ENCODE measurements at regions not wholly inside any gene's neighbourhood (a gene's known extent, or its start where the extent isn't known, plus 50 kb on each side); places are given as distances from the start of the nearest gene placed in this dataset.
"Not testable (repeated sequence)": the region's sequence is repeated elsewhere in the genome, so short reads cannot be mapped to it uniquely, and the experiment has no call there.

- DNase-seq (ENCODE audit: low spot score), result no peak
These were observed 1084.8 kb upstream of the CITED2 start for GRCh38 chr6:140459209-140459608.

- DNase-seq (ENCODE audit: low spot score), result no peak
These were observed 1071.8 kb upstream of the CITED2 start for GRCh38 chr6:140446241-140446640.

GRCh38 chr6:140445474-140446004 lies 1071.1 kb upstream of the CITED2 start:
- no peak for DNase-seq (ENCODE audit: low spot score)

GRCh38 chr6:140443112-140443511 lies 1068.7 kb upstream of the CITED2 start:
- DNase-seq (ENCODE audit: low spot score), result not testable (repeated sequence)

GRCh38 chr6:140441256-140441655 lies 1066.8 kb upstream of the CITED2 start:
- DNase-seq (ENCODE audit: low spot score), result peak; percentile 16

- DNase-seq (ENCODE audit: low spot score), result no peak
These were observed 1065.9 kb upstream of the CITED2 start for GRCh38 chr6:140440223-140440835.

- no peak for DNase-seq (ENCODE audit: low spot score)
These were observed 1063.9 kb upstream of the CITED2 start for GRCh38 chr6:140438346-140438735.

- no peak for DNase-seq (ENCODE audit: low spot score)
These were observed 1063.3 kb upstream of the CITED2 start for GRCh38 chr6:140437619-140438345.

- no peak for DNase-seq (ENCODE audit: low spot score)
These were observed 1061.8 kb upstream of the CITED2 start for GRCh38 chr6:140436023-140436811.

GRCh38 chr6:140434761-140435160 lies 1060.3 kb upstream of the CITED2 start:
- no peak for DNase-seq (ENCODE audit: low spot score)

GRCh38 chr6:140433072-140433471 lies 1058.6 kb upstream of the CITED2 start:
- no peak for DNase-seq (ENCODE audit: low spot score)

- DNase-seq (ENCODE audit: low spot score), result peak; percentile 4
These were observed 1053.4 kb upstream of the CITED2 start for GRCh38 chr6:140427842-140428241.

- no peak for DNase-seq (ENCODE audit: low spot score)
These were observed 1040.6 kb upstream of the CITED2 start for GRCh38 chr6:140414966-140415620.

GRCh38 chr6:140403020-140403419 lies 1028.6 kb upstream of the CITED2 start:
- no peak for DNase-seq (ENCODE audit: low spot score)

- DNase-seq (ENCODE audit: low spot score), result no peak
These were observed 1027.3 kb upstream of the CITED2 start for GRCh38 chr6:140401761-140402160.

GRCh38 chr6:140398076-140398475 lies 1023.6 kb upstream of the CITED2 start:
- no peak for DNase-seq (ENCODE audit: low spot score)

GRCh38 chr6:140397106-140397505 lies 1022.7 kb upstream of the CITED2 start:
- DNase-seq (ENCODE audit: low spot score), result no peak

- no peak for DNase-seq (ENCODE audit: low spot score)
These were observed 1019.5 kb upstream of the CITED2 start for GRCh38 chr6:140393665-140394540.

GRCh38 chr6:140388815-140389214 lies 1014.4 kb upstream of the CITED2 start:
- no peak for DNase-seq (ENCODE audit: low spot score)

GRCh38 chr6:140388192-140388802 lies 1013.8 kb upstream of the CITED2 start:
- DNase-seq (ENCODE audit: low spot score), result no peak

- no peak for DNase-seq (ENCODE audit: low spot score)
These were observed 1011.2 kb upstream of the CITED2 start for GRCh38 chr6:140385679-140386078.
